Naive thymus-derived CD4-positive, alpha-beta T cell (primary cell): ENCODE measurements at regions not wholly inside any gene's neighbourhood (a gene's known extent, or its start where the extent isn't known, plus 50 kb on each side); places are given as distances from the start of the nearest gene placed in this dataset.

Source experiments
- ATAC-seq: fragments of 150-1000 bp; cut with Tn5 transposase; 2 replicates; pipeline ENCODE4 v1.10.0; 2021; ENCODE audit warnings: mild to moderate bottlenecking, moderate library complexity
- CTCF ChIA-PET: fragments of 350-600 bp; sonication (Branson Sonifier 250); formaldehyde crosslinking; loops from one replicate; lab custom pipeline; 2021; ENCODE audit warnings: antibody characterized with exemption; lab: Charles Lee
- POLR2A ChIA-PET: fragments of 350-600 bp; sonication (Branson Sonifier 250); formaldehyde crosslinking; loops from one replicate; lab custom pipeline; 2021; ENCODE audit warnings: antibody characterized with exemption, inconsistent platforms; lab: Charles Lee
- DNase-seq, 9 donors: peaks; one replicate each; pipeline versions ENCODE4 v3.0.0 to v3.0.0-alpha.2; 2020 to 2022; ENCODE audit warnings: mixed read lengths in 1 of 9
- H3K27ac ChIP-seq: one replicate; pipeline ENCODE4 v1.7.0; 2013; ENCODE audit warnings: mild to moderate bottlenecking, low read depth, low read length, moderate library complexity
- H3K27me3 ChIP-seq, 2 donors: one replicate each; pipeline ENCODE4 v1.7.0; 2013; ENCODE audit warnings: low read length in 2 of 2, mild to moderate bottlenecking in 2 of 2, moderate library complexity in 2 of 2; ENCODE audit not compliant: control insufficient read depth in 2 of 2, insufficient read depth in 2 of 2
- H3K36me3 ChIP-seq, 3 experiments: 1 replicate in 2 of 3; 2 replicates in 1 of 3; pipeline ENCODE4 v1.7.0; 2013; ENCODE audit warnings: low read length in 3 of 3, mild to moderate bottlenecking in 3 of 3, moderate library complexity in 1 of 3; ENCODE audit not compliant: insufficient read depth in 3 of 3, control insufficient read depth in 2 of 3
- H3K4me1 ChIP-seq, 2 donors: one replicate each; pipeline ENCODE4 v1.7.0; 2013; ENCODE audit warnings: low read length in 2 of 2, mild to moderate bottlenecking in 2 of 2, moderate library complexity in 1 of 2; ENCODE audit not compliant: control insufficient read depth in 2 of 2, insufficient read depth in 2 of 2
- H3K4me3 ChIP-seq: 2 replicates; pipeline ENCODE4 v1.7.0; 2013; ENCODE audit warnings: mild to moderate bottlenecking, low read length
- H3K9me3 ChIP-seq, 3 experiments: 1 replicate in 2 of 3; 2 replicates in 1 of 3; pipeline ENCODE4 v1.7.0; 2013; ENCODE audit warnings: low read length in 3 of 3; ENCODE audit not compliant: control insufficient read depth in 2 of 3
- H3K27ac Mint-ChIP-seq, 9 donors: one replicate each; pipeline ENCODE4 v1.8.0; 2020 to 2022; ENCODE audit warnings: mixed read lengths in 9 of 9, mild to moderate bottlenecking in 8 of 9, moderate library complexity in 5 of 9, inconsistent platforms in 2 of 9
- H3K27me3 Mint-ChIP-seq, 5 donors: one replicate each; pipeline ENCODE4 v1.8.0; 2021 to 2022; ENCODE audit warnings: mixed read lengths in 5 of 5, mild to moderate bottlenecking in 1 of 5
- H3K36me3 Mint-ChIP-seq, 5 donors: one replicate each; pipeline ENCODE4 v1.8.0; 2020 to 2022; ENCODE audit warnings: mixed read lengths in 5 of 5, mild to moderate bottlenecking in 3 of 5, inconsistent platforms in 1 of 5
- H3K4me1 Mint-ChIP-seq, 7 donors: one replicate each; pipeline ENCODE4 v1.8.0; 2020 to 2022; ENCODE audit warnings: mixed read lengths in 7 of 7, mild to moderate bottlenecking in 3 of 7, inconsistent platforms in 1 of 7
- H3K4me3 Mint-ChIP-seq, 10 donors: one replicate each; pipeline ENCODE4 v1.8.0; 2020 to 2022; ENCODE audit warnings: mild to moderate bottlenecking in 10 of 10, mixed read lengths in 10 of 10, moderate library complexity in 6 of 10, inconsistent platforms in 2 of 10
- H3K9me3 Mint-ChIP-seq, 11 donors: one replicate each; pipeline ENCODE4 v1.8.0; 2020 to 2022; ENCODE audit warnings: mixed read lengths in 11 of 11, mild to moderate bottlenecking in 4 of 11, inconsistent platforms in 1 of 11, moderate library complexity in 1 of 11
- intact Hi-C, 2 donors: fragments of 100-400 bp; cut with micrococcal nuclease; formaldehyde crosslinking; loops; one replicate each; pipeline ENCODE4 v1.15.1; 2023

- Histone ChIP-seq H3K27me3 (no peaks in the 10 kb centered on the region), H3K27ac (no peak overlapping the region), H3K9me3 (no peaks in the 10 kb centered on the region), H3K36me3 (no peaks in the 10 kb centered on the region), H3K4me1 (no peaks in the 10 kb centered on the region), H3K4me3 (no peak overlapping the region)
- no peak overlapping the region for H3K27ac Mint-ChIP-seq
- intact Hi-C loops: no loop called here
- DNase-seq (no peak), ATAC-seq (no peak)
- ChIA-PET POLR2A (no interaction called here), CTCF (no interaction called here)
- peaks cover 0 to 5% (median 0%) of the 10 kb centered on the region in 7 donors for H3K4me1 Mint-ChIP-seq
- H3K36me3 Mint-ChIP-seq: peaks cover 0 to 4% (median 0%) of the 10 kb centered on the region in 5 donors
- no peak overlapping the region for H3K4me3 Mint-ChIP-seq
- peaks cover 0 to 12% (median 4%) of the 10 kb centered on the region in 11 donors for H3K9me3 Mint-ChIP-seq
- peaks cover 0 to 15% (median 9%) of the 10 kb centered on the region in 5 donors for H3K27me3 Mint-ChIP-seq
Observed at GRCh38 chr11:34790620-34791019, 125.6 kb downstream of the APIP start.

GRCh38 chr11:34789196-34789834, 126.9 kb downstream of the APIP start:
- Histone ChIP-seq H3K4me1 (no peaks in the 10 kb centered on the region), H3K36me3 (no peaks in the 10 kb centered on the region), H3K4me3 (no peak overlapping the region), H3K27ac (no peak overlapping the region), H3K27me3 (no peaks in the 10 kb centered on the region), H3K9me3 (no peaks in the 10 kb centered on the region)
- ATAC-seq (no peak), DNase-seq (no peak)
- ChIA-PET POLR2A (no interaction called here), CTCF (no interaction called here)
- Mint-ChIP-seq H3K27me3 (peaks cover 1 to 16% (median 12%) of the 10 kb centered on the region in 5 donors), H3K27ac (no peak overlapping the region), H3K9me3 (peaks cover 0 to 12% (median 4%) of the 10 kb centered on the region in 11 donors), H3K36me3 (peaks cover 0 to 4% (median 0%) of the 10 kb centered on the region in 5 donors), H3K4me3 (no peak overlapping the region), H3K4me1 (peaks cover 0 to 5% (median 0%) of the 10 kb centered on the region in 7 donors)
- intact Hi-C loops: no loop called here

DNA sequence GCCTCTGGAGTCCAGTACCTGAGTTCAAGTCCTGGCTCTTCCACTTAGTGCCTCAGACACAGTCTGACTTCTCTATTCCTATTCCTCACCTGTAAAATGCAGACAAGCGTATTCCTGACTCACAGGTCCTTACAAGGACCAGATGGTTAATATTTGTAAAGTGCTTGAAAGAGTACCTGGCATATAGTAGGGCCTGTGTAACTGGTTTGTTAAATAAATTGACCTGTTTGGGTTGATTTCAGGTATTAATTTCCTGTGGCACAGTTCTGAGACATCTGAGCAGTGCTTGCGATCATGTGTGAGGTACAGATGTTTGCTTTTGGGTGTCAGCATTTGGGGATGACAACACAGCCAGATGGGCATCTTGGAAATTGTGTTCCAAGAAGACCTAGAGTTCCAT, 127.5 kb downstream of the APIP start:
- H3K4me1 Mint-ChIP-seq: peaks cover 0 to 5% (median 0%) of the 10 kb centered on the region in 7 donors
- CTCF ChIA-PET: no interaction called here
- no peak overlapping the region for H3K27ac Mint-ChIP-seq

GRCh38 chr11:34787895-34788294, 128.3 kb downstream of the APIP start:
- no peak for ATAC-seq
- peaks cover 0 to 4% (median 0%) of the 10 kb centered on the region in 5 donors for H3K36me3 Mint-ChIP-seq
- peaks cover 0 to 5% (median 0%) of the 10 kb centered on the region in 7 donors for H3K4me1 Mint-ChIP-seq
- H3K27me3 Mint-ChIP-seq: peaks cover 9 to 24% (median 22%) of the 10 kb centered on the region in 5 donors
- no peak overlapping the region for H3K4me3 Mint-ChIP-seq
- H3K9me3 Mint-ChIP-seq: peaks cover 0 to 12% (median 4%) of the 10 kb centered on the region in 11 donors
- Histone ChIP-seq H3K9me3 (no peaks in the 10 kb centered on the region), H3K4me1 (no peaks in the 10 kb centered on the region), H3K4me3 (no peak overlapping the region), H3K27me3 (no peaks in the 10 kb centered on the region), H3K36me3 (no peaks in the 10 kb centered on the region), H3K27ac (no peak overlapping the region)
- intact Hi-C loops: no loop called here
- ChIA-PET CTCF (no interaction called here), POLR2A (no interaction called here)
- no peak for DNase-seq
- H3K27ac Mint-ChIP-seq: no peak overlapping the region

More for the DNA sequence above, 127.5 kb downstream of the APIP start:
- Histone ChIP-seq H3K9me3 (no peaks in the 10 kb centered on the region), H3K4me1 (no peaks in the 10 kb centered on the region), H3K27ac (no peak overlapping the region), H3K4me3 (no peak overlapping the region), H3K36me3 (no peaks in the 10 kb centered on the region), H3K27me3 (no peaks in the 10 kb centered on the region)
- intact Hi-C loops: no loop called here
- H3K27me3 Mint-ChIP-seq: peaks cover 8 to 19% (median 17%) of the 10 kb centered on the region in 5 donors
- POLR2A ChIA-PET: no interaction called here
- DNase-seq (no peak), ATAC-seq (no peak)
- peaks cover 0 to 12% (median 4%) of the 10 kb centered on the region in 11 donors for H3K9me3 Mint-ChIP-seq
- H3K4me3 Mint-ChIP-seq: no peak overlapping the region
- H3K36me3 Mint-ChIP-seq: peaks cover 0 to 4% (median 0%) of the 10 kb centered on the region in 5 donors

GRCh38 chr11:34787348-34787747, 128.8 kb downstream of the APIP start:
- H3K27me3 ChIP-seq: no peaks in the 10 kb centered on the region
- peaks cover 0 to 4% (median 0%) of the 10 kb centered on the region in 5 donors for H3K36me3 Mint-ChIP-seq
- no peak overlapping the region for H3K4me3 ChIP-seq
- no peaks in the 10 kb centered on the region for H3K9me3 ChIP-seq
- ATAC-seq (no peak), DNase-seq (no peak)
- H3K9me3 Mint-ChIP-seq: peaks cover 0 to 12% (median 4%) of the 10 kb centered on the region in 11 donors
- no peak overlapping the region for H3K4me3 Mint-ChIP-seq
- no peaks in the 10 kb centered on the region for H3K4me1 ChIP-seq
- no peaks in the 10 kb centered on the region for H3K36me3 ChIP-seq
- ChIA-PET POLR2A (no interaction called here), CTCF (interaction anchor here (0.6 kb wide), 1 partner anchor 56 kb away, joined by 3 read pairs; no protein-coding TSS in a partner anchor)
- H3K27ac Mint-ChIP-seq: no peak overlapping the region
- peaks cover 10 to 26% (median 20%) of the 10 kb centered on the region in 5 donors for H3K27me3 Mint-ChIP-seq
- no peak overlapping the region for H3K27ac ChIP-seq
- H3K4me1 Mint-ChIP-seq: peaks cover 0 to 5% (median 0%) of the 10 kb centered on the region in 7 donors
- intact Hi-C loops: no loop called here

- Histone ChIP-seq H3K36me3 (no peaks in the 10 kb centered on the region), H3K27ac (no peak overlapping the region), H3K27me3 (peaks cover 0 to 3% of the 10 kb centered on the region in 2 donors), H3K4me1 (no peaks in the 10 kb centered on the region), H3K4me3 (no peak overlapping the region), H3K9me3 (no peaks in the 10 kb centered on the region)
- POLR2A ChIA-PET: no interaction called here
- CTCF ChIA-PET: no interaction called here
- Mint-ChIP-seq H3K27me3 (peaks cover 26 to 45% (median 37%) of the 10 kb centered on the region in 5 donors), H3K36me3 (no peaks in the 10 kb centered on the region), H3K4me1 (no peaks in the 10 kb centered on the region), H3K27ac (no peak overlapping the region), H3K9me3 (peaks cover 0 to 12% (median 0%) of the 10 kb centered on the region in 11 donors), H3K4me3 (no peak overlapping the region)
- no peak for DNase-seq
- intact Hi-C loops: no loop called here
- ATAC-seq: no peak
Observed at GRCh38 chr11:34784318-34784841, 131.8 kb downstream of the APIP start.
